ENCODE measurements at regions not wholly inside any gene's neighbourhood (a gene's known extent, or its start where the extent isn't known, plus 50 kb on each side); places are given as distances from the start of the nearest gene placed in this dataset.

GRCh38 chr2:184520441-184520840, 77.9 kb upstream of the ZNF804A start:
- ChIA-PET CTCF (interaction anchor here (0.5 to 0.9 kb wide), 3 partner anchors 14 to 1682 kb away, joined by 3 to 4 read pairs (median 3); no protein-coding TSS in a partner anchor), POLR2A (no interaction called here)
- Histone ChIP-seq H3F3A (replicated peaks; ENCODE audit: insufficient read depth) (no peaks in the 10 kb centered on the region), H3K79me2 (ENCODE audit: insufficient read depth) (no peaks in the 10 kb centered on the region), H3K9ac (no peak overlapping the region), H3K9me2 (no peaks in the 10 kb centered on the region), H4K20me1 (ENCODE audit: insufficient read depth) (no peaks in the 10 kb centered on the region), H3K27me3 (ENCODE audit: insufficient read depth) (no peaks in the 10 kb centered on the region), H3K9me3 (no peaks in the 10 kb centered on the region), H3K36me3 (replicated peaks in 1 of 2; ENCODE audit: control insufficient read depth in 1 of 2, insufficient read depth in 2 of 2, low read length in 1 of 2) (no peaks in the 10 kb centered on the region), H3K4me3 (ENCODE audit: low read depth in 2 of 2, low read length in 1 of 2) (no peak overlapping the region), H3K27ac (ENCODE audit: low read depth in 2 of 2, low read length in 1 of 2) (no peak overlapping the region), H3K4me1 (ENCODE audit: control insufficient read depth in 1 of 2, insufficient read depth in 2 of 2, low read depth in 1 of 2, low read length in 1 of 2) (no peaks in the 10 kb centered on the region), H2AFZ (ENCODE audit: low read depth) (no peak overlapping the region), H3K4me2 (no peak overlapping the region)
- no peak for TF ChIP-seq FOXJ3 (CRISPR knock-in tag; IDR thresholded peaks at IDR 0.05)
- no peak for TF ChIP-seq MEF2A (IDR thresholded peaks at IDR 0.05; ENCODE audit: borderline replicate concordance, low read depth)
- TF ChIP-seq, protein P1, sequence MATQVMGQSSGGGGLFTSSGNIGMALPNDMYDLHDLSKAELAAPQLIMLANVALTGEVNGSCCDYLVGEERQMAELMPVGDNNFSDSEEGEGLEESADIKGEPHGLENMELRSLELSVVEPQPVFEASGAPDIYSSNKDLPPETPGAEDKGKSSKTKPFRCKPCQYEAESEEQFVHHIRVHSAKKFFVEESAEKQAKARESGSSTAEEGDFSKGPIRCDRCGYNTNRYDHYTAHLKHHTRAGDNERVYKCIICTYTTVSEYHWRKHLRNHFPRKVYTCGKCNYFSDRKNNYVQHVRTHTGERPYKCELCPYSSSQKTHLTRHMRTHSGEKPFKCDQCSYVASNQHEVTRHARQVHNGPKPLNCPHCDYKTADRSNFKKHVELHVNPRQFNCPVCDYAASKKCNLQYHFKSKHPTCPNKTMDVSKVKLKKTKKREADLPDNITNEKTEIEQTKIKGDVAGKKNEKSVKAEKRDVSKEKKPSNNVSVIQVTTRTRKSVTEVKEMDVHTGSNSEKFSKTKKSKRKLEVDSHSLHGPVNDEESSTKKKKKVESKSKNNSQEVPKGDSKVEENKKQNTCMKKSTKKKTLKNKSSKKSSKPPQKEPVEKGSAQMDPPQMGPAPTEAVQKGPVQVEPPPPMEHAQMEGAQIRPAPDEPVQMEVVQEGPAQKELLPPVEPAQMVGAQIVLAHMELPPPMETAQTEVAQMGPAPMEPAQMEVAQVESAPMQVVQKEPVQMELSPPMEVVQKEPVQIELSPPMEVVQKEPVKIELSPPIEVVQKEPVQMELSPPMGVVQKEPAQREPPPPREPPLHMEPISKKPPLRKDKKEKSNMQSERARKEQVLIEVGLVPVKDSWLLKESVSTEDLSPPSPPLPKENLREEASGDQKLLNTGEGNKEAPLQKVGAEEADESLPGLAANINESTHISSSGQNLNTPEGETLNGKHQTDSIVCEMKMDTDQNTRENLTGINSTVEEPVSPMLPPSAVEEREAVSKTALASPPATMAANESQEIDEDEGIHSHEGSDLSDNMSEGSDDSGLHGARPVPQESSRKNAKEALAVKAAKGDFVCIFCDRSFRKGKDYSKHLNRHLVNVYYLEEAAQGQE (IDR thresholded peaks at IDR 0.05; ENCODE audit: low read depth, low read length): no peak
- TF ChIP-seq SIN3A (IDR thresholded peaks at IDR 0.05; ENCODE audit: borderline replicate concordance, low read depth, low read length): no peak
- no peak for DNase-seq
- WGBS (ENCODE audit: low lambda C conversion rate): 13% methylated on average over 1 of the region's 1 CpG

DNA sequence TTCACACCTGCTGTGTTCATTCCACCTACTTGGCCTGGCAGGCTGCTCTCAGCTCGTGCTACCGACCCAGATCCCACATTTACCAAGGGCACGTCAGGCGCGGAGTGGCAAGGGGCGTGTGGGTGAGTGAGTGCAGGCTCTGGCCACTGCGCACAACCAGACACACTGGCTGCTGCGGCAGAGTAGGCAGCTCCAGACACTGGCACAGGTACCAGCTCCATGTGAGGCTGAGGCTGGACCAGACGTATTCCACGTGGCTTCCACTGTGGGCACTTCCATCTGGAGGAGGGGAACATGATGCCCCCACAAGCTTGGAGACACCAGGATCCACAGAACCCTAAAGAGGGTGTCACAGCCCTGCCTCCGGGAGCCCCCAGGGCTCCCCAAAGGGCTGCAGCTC, 74.6 kb upstream of the ZNF804A start:
- WGBS (ENCODE audit: low lambda C conversion rate): 65% methylated on average over 9 of the region's 11 CpGs
- POLR2A ChIA-PET: no interaction called here
- no peaks in the 10 kb centered on the region for H3K27me3 ChIP-seq (ENCODE audit: insufficient read depth)
- H3F3A ChIP-seq (replicated peaks; ENCODE audit: insufficient read depth): no peaks in the 10 kb centered on the region
- H3K36me3 ChIP-seq (replicated peaks in 1 of 2; ENCODE audit: control insufficient read depth in 1 of 2, insufficient read depth in 2 of 2, low read length in 1 of 2): no peaks in the 10 kb centered on the region
- H3K4me3 ChIP-seq (ENCODE audit: low read depth in 2 of 2, low read length in 1 of 2): no peak overlapping the region
- H3K79me2 ChIP-seq (ENCODE audit: insufficient read depth): no peaks in the 10 kb centered on the region
- H3K9ac ChIP-seq: no peak overlapping the region
- no peaks in the 10 kb centered on the region for H4K20me1 ChIP-seq (ENCODE audit: insufficient read depth)
- H2AFZ ChIP-seq (ENCODE audit: low read depth): no peak overlapping the region
- no peak for DNase-seq
- H3K9me2 ChIP-seq: no peaks in the 10 kb centered on the region
- TF ChIP-seq JUND (IDR thresholded peaks at IDR 0.05) (no peak), TCF12 (IDR thresholded peaks at IDR 0.05) (no peak), RXRA (IDR thresholded peaks at IDR 0.05; ENCODE audit: borderline replicate concordance, low read depth) (no peak)
- CTCF ChIA-PET: interaction anchor here (0.8 kb wide), 1 partner anchor 22 kb away, joined by 4 read pairs; no protein-coding TSS in a partner anchor
- no peak overlapping the region for H3K27ac ChIP-seq (ENCODE audit: low read depth in 2 of 2, low read length in 1 of 2)
- H3K4me2 ChIP-seq: no peak overlapping the region
- H3K9me3 ChIP-seq: no peaks in the 10 kb centered on the region
- H3K4me1 ChIP-seq (ENCODE audit: control insufficient read depth in 1 of 2, insufficient read depth in 2 of 2, low read depth in 1 of 2, low read length in 1 of 2): no peaks in the 10 kb centered on the region

GRCh38 chr2:184524551-184525382, 73.6 kb upstream of the ZNF804A start:
- H3K79me2 ChIP-seq (ENCODE audit: insufficient read depth): no peaks in the 10 kb centered on the region
- H4K20me1 ChIP-seq (ENCODE audit: insufficient read depth): no peaks in the 10 kb centered on the region
- no peaks in the 10 kb centered on the region for H3K4me1 ChIP-seq (ENCODE audit: control insufficient read depth in 1 of 2, insufficient read depth in 2 of 2, low read depth in 1 of 2, low read length in 1 of 2)
- H3K4me3 ChIP-seq (ENCODE audit: low read depth in 2 of 2, low read length in 1 of 2): no peak overlapping the region
- no peak overlapping the region for H3K27ac ChIP-seq (ENCODE audit: low read depth in 2 of 2, low read length in 1 of 2)
- no peak for DNase-seq
- H3K4me2 ChIP-seq: no peak overlapping the region
- H3K36me3 ChIP-seq (replicated peaks in 1 of 2; ENCODE audit: control insufficient read depth in 1 of 2, insufficient read depth in 2 of 2, low read length in 1 of 2): no peaks in the 10 kb centered on the region
- H3K27me3 ChIP-seq (ENCODE audit: insufficient read depth): no peaks in the 10 kb centered on the region
- TF ChIP-seq EZH2phosphoT487 (IDR thresholded peaks at IDR 0.05; ENCODE audit: borderline replicate concordance, low read depth): no peak
- ChIA-PET CTCF (no interaction called here), POLR2A (no interaction called here)
- H3F3A ChIP-seq (replicated peaks; ENCODE audit: insufficient read depth): no peaks in the 10 kb centered on the region
- H3K9ac ChIP-seq: no peak overlapping the region
- no peak overlapping the region for H2AFZ ChIP-seq (ENCODE audit: low read depth)
- no peaks in the 10 kb centered on the region for H3K9me2 ChIP-seq
- 67% methylated on average over 12 of the region's 16 CpGs for WGBS (ENCODE audit: low lambda C conversion rate)
- H3K9me3 ChIP-seq: no peaks in the 10 kb centered on the region

Measured in SK-N-SH (cell line).